H1 (cell line): ENCODE measurements at regions not wholly inside any gene's neighbourhood (a gene's known extent, or its start where the extent isn't known, plus 50 kb on each side); places are given as distances from the start of the nearest gene placed in this dataset.

Source experiments
- CTCF ChIA-PET: fragments of 300-600 bp; sonication (Branson Sonifier 250); formaldehyde crosslinking; loops from one replicate; lab custom pipeline; 2021; ENCODE audit not compliant: partially characterized antibody; lab: Charles Lee
- POLR2A ChIA-PET: fragments of 300-600 bp; sonication (Branson Sonifier 250); formaldehyde crosslinking; loops from one replicate; lab custom pipeline; 2021; ENCODE audit warnings: inconsistent platforms; ENCODE audit not compliant: partially characterized antibody; lab: Charles Lee
- DNase-seq, 2 experiments: peaks; one replicate each; pipeline versions ENCODE4 v3.0.0 to v3.0.0-alpha.2; 2010 to 2022; ENCODE audit warnings: low spot score in 2 of 2, low read depth in 1 of 2, mixed read lengths in 1 of 2
- FAIRE-seq: peaks from 2 replicates; lab custom pipeline; 2011; peaks lifted over from hg19 to GRCh38; lab: Jason Lieb, UNC
- H2AFZ ChIP-seq: 2 replicates; pipeline ENCODE4 v1.8.1; 2012; ENCODE audit warnings: low read length, inconsistent platforms
- H2AK5ac ChIP-seq: 2 replicates; pipeline ENCODE4 v1.6.1; 2013; ENCODE audit warnings: low read depth, low read length
- H2BK120ac ChIP-seq: replicated peaks from 2 replicates; pipeline ENCODE3; 2013; ENCODE audit warnings: low read depth, low read length, inconsistent platforms
- H2BK12ac ChIP-seq: 2 replicates; pipeline ENCODE4 v1.6.1; 2013; ENCODE audit warnings: low read depth, low read length
- H2BK15ac ChIP-seq: 2 replicates; pipeline ENCODE4 v1.6.1; 2013; ENCODE audit warnings: low read length
- H2BK20ac ChIP-seq: 2 replicates; pipeline ENCODE4 v1.6.1; 2013; ENCODE audit warnings: low read length
- H2BK5ac ChIP-seq: 2 replicates; pipeline ENCODE4 v1.6.1; 2013; ENCODE audit warnings: low read depth, low read length
- H3K14ac ChIP-seq: 2 replicates; pipeline ENCODE4 v1.6.1; 2013; ENCODE audit warnings: inconsistent platforms; ENCODE audit not compliant: insufficient read length
- H3K18ac ChIP-seq: 2 replicates; pipeline ENCODE4 v1.6.1; 2013; ENCODE audit warnings: low read length; ENCODE audit errors: extremely low read depth
- H3K23ac ChIP-seq: 2 replicates; pipeline ENCODE4 v1.6.1; 2013; ENCODE audit warnings: inconsistent platforms; ENCODE audit not compliant: insufficient read length
- H3K23me2 ChIP-seq: 2 replicates; pipeline ENCODE4 v1.6.1; 2013; ENCODE audit warnings: low read depth, low read length
- H3K27ac ChIP-seq: 2 replicates; pipeline ENCODE4 v1.6.1; 2011; ENCODE audit warnings: low read depth, low read length, inconsistent platforms
- H3K27me3 ChIP-seq, 4 experiments: replicated peaks in 1 of 4; 1 replicate in 1 of 4; 2 replicates in 3 of 4; pipeline versions ENCODE4 v1.6.1 to v1.8.1; 2011 to 2013; ENCODE audit warnings: low read length in 3 of 4, mild to moderate bottlenecking in 3 of 4, inconsistent platforms in 2 of 4, mixed read lengths in 2 of 4, moderate library complexity in 1 of 4; ENCODE audit not compliant: control insufficient read depth in 3 of 4, insufficient read depth in 3 of 4; ENCODE audit errors: extremely low read depth in 1 of 4
- H3K36me3 ChIP-seq, 4 experiments: 2 replicates each; pipeline versions ENCODE4 v1.6.1 to v1.8.1; 2011 to 2013; ENCODE audit warnings: mild to moderate bottlenecking in 4 of 4, low read length in 3 of 4, moderate library complexity in 2 of 4, control low read depth in 1 of 4, inconsistent platforms in 1 of 4; ENCODE audit not compliant: insufficient read depth in 4 of 4, control insufficient read depth in 2 of 4
- H3K4ac ChIP-seq: replicated peaks from 2 replicates; pipeline ENCODE3; 2013; ENCODE audit warnings: low read length, low read depth, mixed read lengths, inconsistent platforms; ENCODE audit not compliant: insufficient read length
- H3K4me1 ChIP-seq, 4 experiments: replicated peaks in 1 of 4; 1 replicate in 1 of 4; 2 replicates in 3 of 4; pipeline versions ENCODE4 v1.6.1 to v1.8.1; 2011 to 2013; ENCODE audit warnings: low read length in 3 of 4, inconsistent platforms in 2 of 4, mixed read lengths in 1 of 4; ENCODE audit not compliant: insufficient read depth in 4 of 4, control insufficient read depth in 3 of 4
- H3K4me2 ChIP-seq, 2 experiments: 2 replicates each; pipeline versions ENCODE4 v1.6.1 to v1.8.1; 2011 to 2013; ENCODE audit warnings: low read depth in 2 of 2, low read length in 2 of 2, control low read depth in 1 of 2, inconsistent platforms in 1 of 2, mild to moderate bottlenecking in 1 of 2; ENCODE audit not compliant: insufficient read depth in 1 of 2
- H3K4me3 ChIP-seq, 4 experiments: fragments of 200-600, 300-600 bp in 1 of 4; sonication (generic), shearing (Covaris generic), sonication (Bioruptor Twin) in 1 of 4; 2 replicates each; pipeline versions ENCODE4 v1.5.1 to v1.8.1; 2011 to 2016; ENCODE audit warnings: low read length in 4 of 4, low read depth in 3 of 4, control low read depth in 2 of 4, inconsistent platforms in 2 of 4, mild to moderate bottlenecking in 2 of 4, mixed read lengths in 1 of 4, moderate library complexity in 1 of 4; ENCODE audit not compliant: insufficient read depth in 2 of 4; ENCODE audit errors: extremely low read depth in 1 of 4
- H3K56ac ChIP-seq: replicated peaks from 2 replicates; pipeline ENCODE3; 2013; ENCODE audit warnings: low read depth, mild to moderate bottlenecking, mixed read lengths, low read length, inconsistent platforms; ENCODE audit not compliant: insufficient read length
- H3K79me1 ChIP-seq: 2 replicates; pipeline ENCODE4 v1.6.1; 2013; ENCODE audit warnings: low read depth, low read length, control low read depth
- H3K79me2 ChIP-seq, 2 experiments: 2 replicates each; pipeline versions ENCODE4 v1.6.1 to v1.8.1; 2012 to 2013; ENCODE audit warnings: low read length in 2 of 2, mild to moderate bottlenecking in 2 of 2, inconsistent platforms in 1 of 2; ENCODE audit not compliant: insufficient read depth in 2 of 2, control insufficient read depth in 1 of 2
- H3K9ac ChIP-seq, 4 experiments: replicated peaks in 1 of 4; 1 replicate in 1 of 4; 2 replicates in 3 of 4; pipeline versions ENCODE4 v1.6.1 to v1.8.1; 2011 to 2013; ENCODE audit warnings: low read depth in 3 of 4, low read length in 3 of 4, control low read depth in 2 of 4, mild to moderate bottlenecking in 2 of 4, moderate library complexity in 2 of 4, inconsistent platforms in 1 of 4; ENCODE audit errors: extremely low read depth in 1 of 4
- H3K9me3 ChIP-seq, 2 experiments: 2 replicates each; pipeline versions ENCODE4 v1.6.1 to v1.8.1; 2012 to 2013; ENCODE audit warnings: mild to moderate bottlenecking in 2 of 2, moderate library complexity in 2 of 2, control low read depth in 1 of 2, inconsistent platforms in 1 of 2, low read depth in 1 of 2, low read length in 1 of 2, mixed read lengths in 1 of 2; ENCODE audit not compliant: insufficient read depth in 2 of 2
- H4K20me1 ChIP-seq, 2 experiments: replicated peaks in 1 of 2; 2 replicates each; pipeline versions ENCODE3 to v1.8.1; 2011 to 2013; ENCODE audit warnings: inconsistent platforms in 2 of 2, low read length in 2 of 2, mild to moderate bottlenecking in 1 of 2; ENCODE audit not compliant: insufficient read depth in 2 of 2, control insufficient read depth in 1 of 2
- H4K5ac ChIP-seq: 2 replicates; pipeline ENCODE4 v1.6.1; 2013; ENCODE audit warnings: low read length, low read depth, mixed read lengths, inconsistent platforms; ENCODE audit not compliant: insufficient read length
- H4K8ac ChIP-seq: 2 replicates; pipeline ENCODE4 v1.8.0; 2013; ENCODE audit warnings: mild to moderate bottlenecking, moderate library complexity, low read length, inconsistent platforms; ENCODE audit not compliant: insufficient read depth; ENCODE audit errors: extremely low read depth
- H4K91ac ChIP-seq: replicated peaks from 2 replicates; pipeline ENCODE3; 2013; ENCODE audit warnings: low read length, mixed read lengths, inconsistent platforms; ENCODE audit not compliant: insufficient read length
- BACH1 ChIP-seq: IDR thresholded peaks from 2 replicates; pipeline ENCODE4 v1.6.1; 2012; ENCODE audit warnings: low read length, improper control_type of control experiment
- GTF2F1 ChIP-seq: IDR thresholded peaks from 2 replicates; pipeline ENCODE4 v1.6.1; 2012; ENCODE audit warnings: low read depth, low read length, improper control_type of control experiment, borderline replicate concordance
- RNF2 ChIP-seq: fragments of 200-900, 300-1000 bp; sonication (generic); IDR thresholded peaks from 2 replicates; pipeline ENCODE4 v1.7.1; 2016; ENCODE audit warnings: borderline replicate concordance, low read depth, mild to moderate bottlenecking, antibody characterized with exemption, low read length; ENCODE audit not compliant: poor library complexity, severe bottlenecking; ENCODE audit errors: missing control alignments
- SIRT6 ChIP-seq: IDR thresholded peaks from one replicate; pipeline ENCODE4 v1.7.1; 2012; ENCODE audit warnings: low read length, inconsistent platforms
- SRF ChIP-seq: IDR thresholded peaks from 2 replicates; pipeline ENCODE4 v1.6.1; 2011; ENCODE audit warnings: mild to moderate bottlenecking, low read depth, low read length, moderate library complexity
- SUZ12 ChIP-seq: fragments of 200-600 bp; sonication (generic); IDR thresholded peaks from 2 replicates; pipeline ENCODE4 v1.6.1; 2012; ENCODE audit warnings: mild to moderate bottlenecking, inconsistent platforms, low read length, moderate library complexity, mixed read lengths
- YY1 ChIP-seq: IDR thresholded peaks from 2 replicates; pipeline ENCODE4 v1.6.1; 2011; ENCODE audit warnings: low read depth, mild to moderate bottlenecking, low read length
- WGBS, 2 experiments: shearing (Covaris generic) in 1 of 2; methylation state at CpG; one replicate each; pipeline versions ENCODE4 v1.1.6 to v1.1.7; 2013 to 2015; ENCODE audit warnings: low lambda C conversion rate in 2 of 2, mixed read lengths in 2 of 2, inconsistent platforms in 1 of 2, low coverage in 1 of 2, missing lambda C conversion rate in 1 of 2; ENCODE audit not compliant: insufficient replicate concordance in 2 of 2, insufficient coverage in 1 of 2, insufficient read length in 1 of 2; ENCODE audit errors: extremely low coverage in 1 of 2, missing lambda C conversion rate in 1 of 2; 5-methylcytosine and 5-hydroxymethylcytosine counted together

GRCh38 chr3:81913886-81914663, 152.6 kb upstream of the GBE1 start:
- H3K18ac ChIP-seq, result no peak overlapping the region
- H4K91ac ChIP-seq, result no peak overlapping the region
- 18% methylated on average over 1 of the region's 1 CpG; no CpG with 5 or more reads in 1 of the 2 experiments for WGBS, 2 experiments
- H3K9me3 ChIP-seq, result no peaks in the 10 kb centered on the region
- no peak overlapping the region for H3K4me2 ChIP-seq
- no peaks in the 10 kb centered on the region for H3K36me3 ChIP-seq
- no peak for DNase-seq
- FAIRE-seq, result no peak
- no peak overlapping the region for H2BK12ac ChIP-seq
- H3K4ac ChIP-seq, result no peak overlapping the region
- no peaks in the 10 kb centered on the region for H3K4me1 ChIP-seq
- no peak overlapping the region for H3K56ac ChIP-seq
- H3K23ac ChIP-seq, result no peak overlapping the region
- no peak overlapping the region for H2AFZ ChIP-seq
- no peak overlapping the region for H2BK120ac ChIP-seq
- H4K8ac ChIP-seq, result no peak overlapping the region
- no peaks in the 10 kb centered on the region for H4K20me1 ChIP-seq
- no peaks in the 10 kb centered on the region for H3K27me3 ChIP-seq
- H3K79me2 ChIP-seq, result no peaks in the 10 kb centered on the region
- H3K23me2 ChIP-seq, result no peaks in the 10 kb centered on the region
- POLR2A ChIA-PET, result no interaction called here
- H2BK15ac ChIP-seq, result no peak overlapping the region
- H2BK20ac ChIP-seq, result no peak overlapping the region
- no peak overlapping the region for H3K27ac ChIP-seq
- no peak overlapping the region for H2BK5ac ChIP-seq
- no peak overlapping the region for H4K5ac ChIP-seq
- H3K9ac ChIP-seq, result no peak overlapping the region
- TF ChIP-seq YY1, result no peak
- TF ChIP-seq RNF2, result no peak
- TF ChIP-seq BACH1, result no peak
- no peak for TF ChIP-seq GTF2F1
- no peak for TF ChIP-seq SUZ12
- TF ChIP-seq SRF, result no peak
- TF ChIP-seq SIRT6, result no peak
- TF ChIP-seq, all 59 proteins: peak for 0
- Histone ChIP-seq H3K79me1 (no peaks in the 10 kb centered on the region), H3K14ac (no peak overlapping the region), H3K4me3 (no peak overlapping the region), H2AK5ac (no peak overlapping the region)
- CTCF ChIA-PET, result interaction anchor here (1.2 kb wide), 1 partner anchor 38 kb away, joined by 3 read pairs; no protein-coding TSS in a partner anchor
